Upper lobe of left lung (tissue), 4 donors: ENCODE measurements at regions not wholly inside any gene's neighbourhood (a gene's known extent, or its start where the extent isn't known, plus 50 kb on each side); places are given as distances from the start of the nearest gene placed in this dataset.

Experiments used
- POLR2A ChIP-seq, 4 donors: fragments of 450-650 bp; IDR thresholded peaks; one replicate each; pipeline ENCODE4 v1.5.1; 2016 to 2017; ENCODE audit warnings: antibody characterized with exemption in 4 of 4, mild to moderate bottlenecking in 2 of 4
- TF ChIP-seq, protein P1 (sequence below), 6 experiments: fragments of 450-650 bp in 4 of 6; fragments of 200-600 bp in 2 of 6; sonication (generic) in 2 of 6; IDR thresholded peaks; one replicate each; pipeline ENCODE4 v1.5.1; 2016 to 2019; ENCODE audit warnings: antibody characterized with exemption in 6 of 6

DNA sequence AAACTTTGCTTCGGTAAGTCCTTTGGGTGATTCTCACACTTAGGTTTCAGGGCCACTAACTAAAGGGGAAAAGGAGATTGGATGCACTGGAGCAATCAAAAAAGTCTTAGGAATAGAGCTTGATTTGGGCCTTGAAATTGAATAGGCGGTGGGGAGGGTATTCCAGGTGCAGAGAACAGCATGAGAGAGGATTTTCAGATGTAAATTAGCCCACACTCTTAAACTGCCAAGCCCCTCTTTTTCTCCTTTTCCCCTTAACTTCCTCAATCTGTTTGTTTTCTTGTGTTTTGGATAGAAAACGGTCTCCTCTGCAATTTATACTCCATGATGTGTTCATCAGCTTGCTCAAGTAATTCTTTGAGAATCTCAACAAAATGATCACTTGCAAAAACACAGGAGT, 62.1 kb upstream of the RIPOR2 start:
- TF ChIP-seq, protein P1, sequence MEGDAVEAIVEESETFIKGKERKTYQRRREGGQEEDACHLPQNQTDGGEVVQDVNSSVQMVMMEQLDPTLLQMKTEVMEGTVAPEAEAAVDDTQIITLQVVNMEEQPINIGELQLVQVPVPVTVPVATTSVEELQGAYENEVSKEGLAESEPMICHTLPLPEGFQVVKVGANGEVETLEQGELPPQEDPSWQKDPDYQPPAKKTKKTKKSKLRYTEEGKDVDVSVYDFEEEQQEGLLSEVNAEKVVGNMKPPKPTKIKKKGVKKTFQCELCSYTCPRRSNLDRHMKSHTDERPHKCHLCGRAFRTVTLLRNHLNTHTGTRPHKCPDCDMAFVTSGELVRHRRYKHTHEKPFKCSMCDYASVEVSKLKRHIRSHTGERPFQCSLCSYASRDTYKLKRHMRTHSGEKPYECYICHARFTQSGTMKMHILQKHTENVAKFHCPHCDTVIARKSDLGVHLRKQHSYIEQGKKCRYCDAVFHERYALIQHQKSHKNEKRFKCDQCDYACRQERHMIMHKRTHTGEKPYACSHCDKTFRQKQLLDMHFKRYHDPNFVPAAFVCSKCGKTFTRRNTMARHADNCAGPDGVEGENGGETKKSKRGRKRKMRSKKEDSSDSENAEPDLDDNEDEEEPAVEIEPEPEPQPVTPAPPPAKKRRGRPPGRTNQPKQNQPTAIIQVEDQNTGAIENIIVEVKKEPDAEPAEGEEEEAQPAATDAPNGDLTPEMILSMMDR (IDR thresholded peaks at IDR 0.05), result no peak
- TF ChIP-seq POLR2A (IDR thresholded peaks at IDR 0.05), result no peak
